DLD1 (cell line): ENCODE measurements at regions not wholly inside any gene's neighbourhood (a gene's known extent, or its start where the extent isn't known, plus 50 kb on each side); places are given as distances from the start of the nearest gene placed in this dataset.

Experiments
- in situ Hi-C: cut with HindIII; loops from 2 replicates; pipeline ENCODE4 v1.10.0; 2017; ENCODE audit warnings: low sequenced_read_pairs

DNA sequence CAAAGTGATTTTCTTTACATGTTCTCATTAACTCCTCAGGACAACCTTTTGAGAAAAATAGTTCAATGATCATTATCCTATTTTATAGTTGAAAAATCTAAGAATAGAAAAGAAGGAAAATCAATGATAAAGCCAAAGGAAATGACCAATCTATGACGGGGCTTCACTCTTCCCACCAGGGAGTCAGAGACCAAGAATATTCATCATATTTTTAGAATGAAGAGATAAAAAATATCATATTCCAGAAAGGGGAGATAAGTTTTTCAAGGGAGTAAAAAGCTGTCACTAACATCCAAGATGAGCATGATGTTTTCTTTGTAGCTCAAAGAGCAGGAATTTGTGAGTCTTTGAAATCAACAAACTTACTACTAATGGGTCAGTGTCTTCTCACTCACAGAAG is 71.5 kb upstream of the LPP start:
- in situ Hi-C loops = no loop called here

DNA sequence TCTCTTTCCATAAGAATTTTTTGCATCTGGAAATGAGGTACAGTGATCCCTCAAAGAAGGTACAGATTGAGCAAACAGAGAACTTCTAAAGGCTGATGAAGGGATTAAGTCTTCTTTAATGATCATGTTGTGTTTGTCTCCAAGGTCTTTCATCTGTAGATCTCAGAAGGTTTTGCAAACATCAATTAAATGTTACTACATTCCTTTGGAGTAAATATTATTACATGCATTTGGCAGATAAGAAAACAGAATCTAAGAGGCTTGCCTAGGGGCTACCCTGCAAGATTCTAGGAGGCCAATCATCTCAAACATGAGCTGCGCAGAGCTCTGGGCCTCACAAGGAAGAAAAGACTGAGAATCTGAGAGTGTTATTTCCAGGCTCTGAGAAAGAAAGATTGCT is 70.9 kb upstream of the LPP start:
- in situ Hi-C loops = no loop called here

DNA sequence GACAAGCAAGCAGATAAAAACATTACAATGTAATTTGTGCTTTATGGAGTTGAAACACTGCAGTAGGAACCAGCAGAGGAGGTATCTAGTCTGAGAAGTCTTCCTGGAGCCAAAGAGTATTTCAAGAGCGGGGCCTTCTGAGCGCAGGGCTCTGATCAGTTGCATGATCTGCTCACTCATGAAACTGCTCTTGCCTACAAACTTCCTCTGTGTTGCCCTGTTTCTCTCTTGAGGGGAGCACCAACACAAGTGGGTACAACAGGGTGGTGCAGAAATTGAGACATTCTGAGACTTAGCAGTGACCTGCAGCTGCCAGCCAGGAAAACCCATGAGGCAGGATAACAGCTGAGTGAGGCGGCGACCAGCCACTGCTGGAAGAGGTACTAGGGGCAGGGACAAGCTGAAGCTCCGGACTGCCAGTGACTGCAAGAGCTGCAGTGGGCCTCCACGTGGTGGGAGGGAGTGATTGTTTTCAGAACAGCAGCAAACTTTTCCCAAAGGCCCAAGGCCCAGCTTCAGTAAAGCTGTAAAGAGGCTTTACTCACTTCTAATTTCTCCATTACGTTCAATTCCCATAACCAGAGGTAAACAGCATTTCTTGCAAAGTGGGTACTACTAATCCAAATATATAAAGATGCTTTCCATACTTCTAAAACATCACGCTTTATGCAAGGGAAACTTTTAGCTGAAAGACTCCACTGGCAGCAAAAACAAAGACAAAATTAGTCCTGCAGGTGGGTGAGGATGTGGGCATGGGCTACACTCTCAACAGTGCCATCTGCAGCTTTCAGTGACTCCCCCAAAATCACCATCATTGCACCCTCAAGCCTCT is 69.0 kb upstream of the LPP start:
- in situ Hi-C loops = no loop called here

DNA sequence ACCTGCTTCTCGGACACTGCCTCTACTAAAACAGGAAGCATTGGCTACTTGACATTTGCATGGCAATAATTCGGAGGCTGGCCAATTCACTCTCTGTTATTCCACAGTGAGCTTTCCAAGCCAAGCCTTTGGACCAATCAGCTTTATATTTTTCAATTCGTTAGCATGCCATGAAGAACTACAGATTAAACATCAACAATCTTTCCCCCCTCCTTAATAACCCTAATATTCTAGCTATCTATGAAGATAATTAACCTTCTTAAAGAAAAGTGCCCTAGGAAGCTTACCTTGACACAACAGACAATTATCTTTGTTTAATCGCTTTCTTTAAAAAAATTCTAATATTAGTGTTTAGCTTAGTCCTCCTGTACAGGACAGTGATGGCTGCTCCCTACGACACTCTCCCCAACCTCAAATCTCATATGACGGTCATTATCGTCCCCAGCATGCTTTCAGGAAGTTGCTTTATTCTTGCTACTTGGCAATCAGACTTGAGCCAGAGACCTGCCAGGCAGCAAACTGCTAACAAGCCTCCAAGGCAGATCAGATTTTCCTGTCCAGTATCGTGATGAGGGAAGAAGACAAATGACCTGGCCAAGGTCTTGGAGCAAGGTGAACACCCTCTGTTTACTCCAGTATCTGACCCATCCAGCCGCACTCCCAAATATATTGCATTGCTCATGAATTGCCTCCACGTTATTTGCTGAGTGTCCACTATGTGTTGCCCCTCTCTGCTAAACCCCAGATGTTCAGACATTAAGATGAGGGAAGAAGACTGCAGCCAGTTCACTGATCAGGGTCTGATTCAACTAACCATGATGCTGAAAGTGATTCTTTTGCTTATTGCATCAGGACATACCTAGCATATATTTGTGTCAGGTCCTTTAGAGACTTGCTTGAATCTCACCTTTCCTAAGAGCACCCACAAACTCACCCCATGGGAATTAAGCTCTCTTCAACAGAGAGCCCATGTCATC is 68.1 kb upstream of the LPP start:
- in situ Hi-C loops = no loop called here

DNA sequence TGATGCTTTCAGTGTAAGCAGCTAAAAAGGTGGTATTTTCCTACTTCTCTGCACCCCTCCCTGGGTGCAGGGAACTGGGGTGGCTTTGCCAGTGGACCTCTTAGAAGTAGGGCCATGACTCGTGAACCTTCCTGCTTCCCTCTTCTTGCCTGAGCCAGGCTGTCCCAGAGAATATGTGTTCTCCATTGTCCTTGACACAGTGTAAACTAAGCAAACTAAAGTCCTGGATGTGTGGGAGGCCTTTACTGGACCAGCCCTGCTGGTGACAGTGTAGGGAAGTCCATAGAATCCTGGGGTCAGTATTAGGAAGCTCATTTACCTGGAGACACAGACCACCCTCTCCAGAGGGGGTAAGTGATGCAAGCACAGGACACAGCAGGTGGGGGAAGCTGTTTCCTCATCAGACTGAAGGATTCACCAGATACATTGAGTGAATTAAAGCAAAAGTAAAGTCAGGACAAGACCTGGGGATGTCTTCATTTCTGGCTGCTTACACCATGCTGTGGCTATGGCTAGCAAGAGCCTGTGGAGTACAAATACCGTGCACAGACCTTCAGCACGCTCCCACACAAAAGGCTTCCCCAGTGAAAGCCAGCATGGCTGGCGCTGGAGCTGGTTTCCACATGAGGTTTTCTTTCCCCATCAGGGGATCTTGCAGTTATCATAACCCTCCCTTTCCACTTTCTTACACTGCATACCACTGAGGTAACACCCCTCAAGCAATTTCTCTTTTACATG is 64.8 kb upstream of the LPP start:
- in situ Hi-C loops = no loop called here

DNA sequence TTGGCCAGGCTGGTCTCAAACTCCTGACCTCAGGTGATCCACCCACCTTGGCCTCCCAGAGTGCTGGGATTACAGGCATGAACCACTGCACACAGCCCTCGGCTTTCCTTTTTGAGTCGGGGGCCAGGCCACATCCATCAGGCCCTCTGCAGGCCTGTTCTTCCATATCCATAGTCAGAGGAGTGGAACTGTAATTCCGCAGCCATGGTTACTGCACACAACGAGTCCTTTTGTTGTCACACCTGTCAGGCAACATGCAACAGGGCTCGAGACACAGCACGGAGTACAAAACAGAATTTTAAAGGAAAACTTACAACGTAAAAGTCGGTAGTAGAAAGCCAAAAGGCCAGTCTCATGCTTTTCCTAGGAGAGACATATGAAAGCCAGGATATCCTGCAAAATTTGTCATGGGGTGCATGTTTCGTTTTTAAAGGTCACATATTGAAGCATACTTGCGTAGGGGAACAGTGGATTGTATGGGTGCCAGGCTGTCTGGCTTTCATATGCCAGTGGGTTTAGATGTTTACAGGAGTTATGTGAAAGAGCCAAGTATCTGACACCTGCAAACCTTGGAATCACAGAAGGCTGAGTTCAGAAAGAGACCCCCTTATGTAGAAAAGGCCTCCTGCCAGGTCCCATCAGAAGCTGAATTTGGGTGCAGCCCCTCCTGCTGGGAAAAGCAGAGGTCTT is 63.2 kb upstream of the LPP start:
- in situ Hi-C loops = no loop called here

DNA sequence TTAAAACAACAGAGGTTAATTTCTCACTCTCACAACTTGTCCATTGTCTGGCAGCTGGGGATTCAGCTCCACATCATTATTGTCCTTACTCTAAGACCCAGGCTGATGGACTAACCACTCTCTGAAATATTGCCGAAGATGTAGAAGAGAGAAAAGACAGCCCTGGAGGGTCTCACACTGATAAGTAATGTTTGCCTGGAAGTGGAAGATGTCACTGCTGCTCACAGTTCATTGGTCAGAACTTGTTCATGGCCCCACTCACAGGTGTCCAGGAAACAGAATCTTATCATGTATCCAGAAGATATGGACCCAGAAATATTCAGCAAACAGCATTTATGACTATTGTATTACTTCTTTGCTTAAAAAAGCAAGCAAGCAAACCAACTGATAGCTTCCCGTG is 62.2 kb upstream of the LPP start:
- in situ Hi-C loops = no loop called here

DNA sequence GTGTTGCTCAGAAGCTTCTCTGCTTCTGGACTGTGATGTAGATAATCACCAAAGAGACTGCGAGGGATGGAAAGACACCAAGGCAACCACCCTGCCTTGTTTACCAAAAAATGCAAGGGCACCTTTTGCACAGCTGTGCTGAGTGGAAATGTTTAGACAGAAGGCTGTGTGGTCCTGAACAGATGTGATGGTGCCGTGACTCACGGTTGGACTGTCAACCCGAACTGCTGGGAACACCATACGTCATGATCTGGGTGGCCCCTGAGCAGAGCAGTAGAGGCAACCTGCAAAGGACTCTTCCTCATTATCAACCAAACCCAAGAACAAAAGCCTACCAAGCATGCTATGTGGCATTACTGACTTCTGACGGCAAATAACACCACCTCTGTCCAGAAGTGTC is 61.3 kb upstream of the LPP start:
- in situ Hi-C loops = no loop called here

DNA sequence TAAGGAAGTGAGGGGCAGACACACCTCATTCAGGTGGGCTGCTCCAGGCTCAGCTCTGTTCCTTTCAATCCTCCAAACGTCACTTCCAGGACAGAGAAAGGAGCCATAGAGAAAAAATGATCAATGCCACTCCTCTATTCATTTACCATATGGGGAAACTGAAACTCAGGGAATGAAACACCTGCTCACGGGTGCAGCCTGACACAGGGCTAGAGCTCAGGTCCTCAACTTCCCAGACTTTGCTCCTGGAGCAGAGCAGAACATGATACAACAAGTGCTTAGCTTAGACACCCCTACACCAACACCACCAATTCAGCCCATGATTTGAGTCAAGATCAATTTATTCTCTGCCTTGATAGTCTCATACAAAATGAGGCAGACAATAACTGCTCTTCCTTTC is 58.5 kb upstream of the LPP start:
- in situ Hi-C loops = no loop called here

DNA sequence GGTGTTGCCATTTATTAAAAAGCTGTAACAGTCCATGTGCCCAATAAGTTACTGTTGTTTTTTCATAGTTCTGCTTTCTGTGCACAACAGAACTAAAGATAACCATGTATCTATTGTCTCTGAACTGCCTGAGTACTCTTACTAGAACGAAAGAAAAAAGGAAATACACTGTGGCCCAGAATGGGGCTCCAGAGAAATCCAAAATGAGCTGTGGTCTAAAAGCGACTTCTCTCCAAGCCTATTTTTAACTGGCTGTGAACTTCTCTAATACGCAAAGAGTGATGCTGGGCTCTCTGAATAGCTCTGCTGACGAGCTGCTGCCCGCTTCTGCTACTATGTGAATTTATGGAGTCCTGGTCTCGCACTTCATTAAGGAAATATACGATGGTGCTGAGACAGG is 56.2 kb upstream of the LPP start:
- in situ Hi-C loops = no loop called here

DNA sequence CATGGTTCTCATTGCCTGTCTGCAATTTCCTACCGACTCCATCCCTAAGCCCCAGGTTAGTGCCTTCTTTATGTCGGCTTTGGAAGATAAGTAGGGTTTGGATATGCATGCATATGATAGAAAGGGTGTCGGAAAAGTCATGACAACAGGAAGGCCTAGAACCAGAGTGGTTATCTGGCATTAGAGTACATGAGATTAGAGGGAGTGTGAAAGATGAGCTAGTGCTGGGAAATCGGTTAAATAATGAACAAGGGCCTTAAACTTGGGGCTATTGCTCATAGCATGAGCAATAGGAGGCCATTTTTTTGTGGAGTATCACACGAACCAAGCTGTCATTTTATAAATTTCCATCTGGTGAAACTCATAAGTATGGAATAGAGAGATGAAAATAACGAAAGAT is 54.0 kb upstream of the LPP start:
- in situ Hi-C loops = no loop called here

DNA sequence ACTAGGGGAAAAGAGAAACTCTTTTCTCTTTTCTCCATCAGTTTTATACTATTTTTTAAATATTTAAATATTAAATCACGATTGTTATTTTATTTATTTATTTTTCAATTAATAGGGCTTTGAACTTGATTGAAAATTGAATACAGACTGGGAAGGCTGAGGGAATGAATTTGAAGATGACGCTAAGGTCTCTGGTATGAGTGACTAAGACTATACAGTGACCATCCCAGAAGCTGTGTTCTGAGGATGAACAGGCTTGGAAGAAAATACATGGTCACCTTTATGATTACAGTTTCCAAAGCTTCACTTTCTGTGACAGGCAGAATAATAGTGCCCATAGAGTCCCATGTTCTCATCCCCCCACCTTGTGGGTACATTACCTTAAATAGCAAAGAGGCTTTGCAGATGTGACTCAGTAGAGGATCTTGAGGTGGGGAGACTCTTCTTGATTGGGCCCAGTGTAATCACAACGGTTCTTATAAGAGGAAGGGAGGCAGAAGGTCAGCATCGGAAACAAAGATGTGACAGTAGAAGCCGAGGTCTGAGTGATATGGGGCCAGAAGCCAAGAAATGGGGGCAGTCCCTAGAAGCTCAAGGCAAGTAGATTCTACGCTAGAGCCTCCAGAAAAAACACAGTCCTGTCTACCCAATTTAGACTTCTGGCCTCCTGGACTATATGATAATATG is 51.0 kb upstream of the LPP start:
- in situ Hi-C loops = no loop called here

DNA sequence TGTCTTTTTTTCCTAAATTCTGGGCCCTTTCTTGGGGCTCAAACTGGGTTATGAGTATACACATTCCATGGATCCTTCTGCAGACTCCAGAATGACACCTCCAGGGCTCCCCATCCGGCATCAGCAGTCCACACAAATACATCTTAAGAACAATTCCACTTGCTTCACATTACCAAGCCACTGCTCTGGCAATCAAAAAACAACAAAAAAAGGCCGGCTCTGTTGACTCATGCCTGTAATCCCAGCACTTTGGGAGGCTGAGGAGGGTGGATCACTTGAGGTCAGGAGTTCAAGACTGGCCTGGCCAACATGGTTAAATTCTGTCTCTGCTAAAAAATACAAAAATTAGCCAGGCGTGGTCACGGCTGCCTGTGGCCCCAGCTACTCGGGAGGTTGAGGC is 49.9 kb upstream of the LPP start:
- in situ Hi-C loops = no loop called here
